Neural crest cell (in vitro differentiated cells): ENCODE measurements at regions not wholly inside any gene's neighbourhood (a gene's known extent, or its start where the extent isn't known, plus 50 kb on each side); places are given as distances from the start of the nearest gene placed in this dataset.

ENCODE experiments used
- DNase-seq: peaks from one replicate; pipeline ENCODE4 v3.0.0; 2021; ENCODE audit warnings: low read depth, mixed read lengths, low spot score
- H3K27ac Mint-ChIP-seq: one replicate; pipeline ENCODE4 v1.8.0; 2021; ENCODE audit warnings: mild to moderate bottlenecking, mixed read lengths; ENCODE audit not compliant: unreplicated experiment
- H3K27me3 Mint-ChIP-seq: 2 replicates; pipeline ENCODE4 v1.8.0; 2021; ENCODE audit warnings: low read depth, mild to moderate bottlenecking, mixed read lengths
- H3K36me3 Mint-ChIP-seq: 2 replicates; pipeline ENCODE4 v1.8.0; 2021; ENCODE audit warnings: low read depth, mild to moderate bottlenecking, mixed read lengths
- H3K4me1 Mint-ChIP-seq: 2 replicates; pipeline ENCODE4 v1.8.0; 2021; ENCODE audit warnings: mixed read lengths
- H3K4me3 Mint-ChIP-seq: one replicate; pipeline ENCODE4 v1.8.0; 2021; ENCODE audit warnings: mild to moderate bottlenecking, mixed read lengths
- H3K9me3 Mint-ChIP-seq: 2 replicates; pipeline ENCODE4 v1.8.0; 2021; ENCODE audit warnings: mixed read lengths
- TF ChIP-seq, protein P1 (sequence below): fragments of 200-600 bp; sonication (generic); conservative IDR thresholded peaks from 2 replicates; pipeline ENCODE4 v1.5.0; 2021; ENCODE audit warnings: antibody characterized with exemption, mild to moderate bottlenecking

DNA sequence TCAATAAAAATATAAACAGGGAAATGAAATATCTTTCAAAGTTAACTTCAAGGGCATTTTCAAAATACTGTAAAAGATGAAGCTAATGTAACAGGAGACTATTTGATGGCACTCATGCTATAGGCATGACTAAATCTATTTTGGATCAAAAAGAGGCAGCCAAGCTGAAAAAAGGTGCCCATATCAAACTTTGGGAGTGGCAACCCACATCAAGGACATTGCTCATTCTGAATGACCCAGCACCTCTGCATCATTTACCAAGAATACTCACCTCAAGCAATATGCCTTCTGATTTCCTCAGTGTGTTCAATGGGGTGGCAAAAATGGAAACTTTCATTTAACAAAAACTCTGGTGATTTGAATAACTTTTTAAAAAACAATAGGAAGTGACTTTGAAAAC, 853.3 kb downstream of the TLE1 start:
- Mint-ChIP-seq H3K27ac (no peak overlapping the region), H3K9me3 (peaks cover 3% of the 10 kb centered on the region), H3K4me1 (peaks cover 4% of the 10 kb centered on the region), H3K36me3 (no peaks in the 10 kb centered on the region), H3K4me3 (no peak overlapping the region), H3K27me3 (no peaks in the 10 kb centered on the region)
- no peak for DNase-seq
- TF ChIP-seq, protein P1, sequence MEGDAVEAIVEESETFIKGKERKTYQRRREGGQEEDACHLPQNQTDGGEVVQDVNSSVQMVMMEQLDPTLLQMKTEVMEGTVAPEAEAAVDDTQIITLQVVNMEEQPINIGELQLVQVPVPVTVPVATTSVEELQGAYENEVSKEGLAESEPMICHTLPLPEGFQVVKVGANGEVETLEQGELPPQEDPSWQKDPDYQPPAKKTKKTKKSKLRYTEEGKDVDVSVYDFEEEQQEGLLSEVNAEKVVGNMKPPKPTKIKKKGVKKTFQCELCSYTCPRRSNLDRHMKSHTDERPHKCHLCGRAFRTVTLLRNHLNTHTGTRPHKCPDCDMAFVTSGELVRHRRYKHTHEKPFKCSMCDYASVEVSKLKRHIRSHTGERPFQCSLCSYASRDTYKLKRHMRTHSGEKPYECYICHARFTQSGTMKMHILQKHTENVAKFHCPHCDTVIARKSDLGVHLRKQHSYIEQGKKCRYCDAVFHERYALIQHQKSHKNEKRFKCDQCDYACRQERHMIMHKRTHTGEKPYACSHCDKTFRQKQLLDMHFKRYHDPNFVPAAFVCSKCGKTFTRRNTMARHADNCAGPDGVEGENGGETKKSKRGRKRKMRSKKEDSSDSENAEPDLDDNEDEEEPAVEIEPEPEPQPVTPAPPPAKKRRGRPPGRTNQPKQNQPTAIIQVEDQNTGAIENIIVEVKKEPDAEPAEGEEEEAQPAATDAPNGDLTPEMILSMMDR = no peak

DNA sequence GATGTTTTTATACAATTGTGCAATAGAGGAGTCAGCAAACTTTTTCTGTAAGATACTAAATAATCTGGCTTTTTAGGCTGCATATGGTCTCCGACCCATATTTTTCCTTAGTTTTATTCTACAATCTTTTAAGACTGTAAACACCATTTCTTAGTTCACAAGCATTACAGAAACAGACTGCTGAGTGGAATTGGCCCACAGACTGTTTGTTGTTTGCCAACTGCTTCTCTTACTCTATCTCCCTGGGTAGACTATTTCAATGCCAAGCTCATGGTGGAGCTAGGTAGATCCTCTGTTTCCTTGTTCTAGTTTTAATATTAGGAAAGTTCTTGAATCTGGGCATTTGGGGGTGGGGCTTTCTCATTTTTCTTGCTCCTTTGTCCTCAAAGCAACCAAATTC, 857.6 kb downstream of the TLE1 start:
- Mint-ChIP-seq H3K4me1 (peaks cover 4% of the 10 kb centered on the region), H3K36me3 (no peaks in the 10 kb centered on the region), H3K27me3 (no peaks in the 10 kb centered on the region), H3K27ac (no peak overlapping the region), H3K9me3 (peaks cover 13% of the 10 kb centered on the region), H3K4me3 (no peak overlapping the region)
- no peak for DNase-seq
- TF ChIP-seq, protein P1 = no peak

DNA sequence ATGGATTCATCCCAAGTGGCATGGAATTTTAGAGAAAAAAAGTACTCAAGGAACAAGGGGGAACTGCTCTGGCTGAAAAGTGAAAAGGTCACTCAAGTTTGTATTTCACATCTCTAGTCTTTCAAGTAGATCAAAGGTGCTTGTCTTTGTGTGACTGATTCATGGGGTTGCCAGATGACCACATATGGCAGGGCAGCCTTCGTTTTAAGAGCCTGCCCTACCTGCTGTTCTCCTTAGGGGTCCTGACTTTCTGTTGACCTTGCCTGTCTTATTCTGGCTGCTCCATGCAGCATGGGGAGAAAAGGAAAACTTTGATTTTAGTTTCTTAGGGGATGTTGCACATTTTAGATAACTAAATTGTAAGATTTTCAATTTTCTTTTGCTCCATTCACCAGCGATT, 877.7 kb downstream of the TLE1 start:
- TF ChIP-seq, protein P1 = no peak
- Mint-ChIP-seq H3K27me3 (no peaks in the 10 kb centered on the region), H3K9me3 (no peaks in the 10 kb centered on the region), H3K27ac (no peak overlapping the region), H3K4me3 (no peak overlapping the region), H3K36me3 (no peaks in the 10 kb centered on the region), H3K4me1 (peaks cover 8% of the 10 kb centered on the region)
- no peak for DNase-seq

- H3K4me3 Mint-ChIP-seq = no peak overlapping the region
- no peak for DNase-seq
- H3K27me3 Mint-ChIP-seq = no peaks in the 10 kb centered on the region
- no peaks in the 10 kb centered on the region for H3K36me3 Mint-ChIP-seq
- H3K27ac Mint-ChIP-seq = no peak overlapping the region
- no peaks in the 10 kb centered on the region for H3K9me3 Mint-ChIP-seq
- H3K4me1 Mint-ChIP-seq = peaks cover 8% of the 10 kb centered on the region
- TF ChIP-seq, protein P1 = no peak
Observed at GRCh38 chr9:80811003-80811402, 878.3 kb downstream of the TLE1 start.

- Mint-ChIP-seq H3K27me3 (no peaks in the 10 kb centered on the region), H3K4me3 (no peak overlapping the region), H3K27ac (no peak overlapping the region), H3K4me1 (peaks cover 4% of the 10 kb centered on the region), H3K36me3 (no peaks in the 10 kb centered on the region), H3K9me3 (no peaks in the 10 kb centered on the region)
- no peak for DNase-seq
- TF ChIP-seq, protein P1 = no peak
Observed at GRCh38 chr9:80806671-80807070, 882.7 kb downstream of the TLE1 start.

- no peaks in the 10 kb centered on the region for H3K4me1 Mint-ChIP-seq
- peaks cover 5% of the 10 kb centered on the region for H3K9me3 Mint-ChIP-seq
- no peaks in the 10 kb centered on the region for H3K27me3 Mint-ChIP-seq
- no peak overlapping the region for H3K27ac Mint-ChIP-seq
- TF ChIP-seq, protein P1 = no peak
- H3K4me3 Mint-ChIP-seq = no peak overlapping the region
- DNase-seq = no peak
- H3K36me3 Mint-ChIP-seq = no peaks in the 10 kb centered on the region
Observed at GRCh38 chr9:80804873-80805272, 884.5 kb downstream of the TLE1 start.
